ENCODE measurements at regions not wholly inside any gene's neighbourhood (a gene's known extent, or its start where the extent isn't known, plus 50 kb on each side); places are given as distances from the start of the nearest gene placed in this dataset.

DNA sequence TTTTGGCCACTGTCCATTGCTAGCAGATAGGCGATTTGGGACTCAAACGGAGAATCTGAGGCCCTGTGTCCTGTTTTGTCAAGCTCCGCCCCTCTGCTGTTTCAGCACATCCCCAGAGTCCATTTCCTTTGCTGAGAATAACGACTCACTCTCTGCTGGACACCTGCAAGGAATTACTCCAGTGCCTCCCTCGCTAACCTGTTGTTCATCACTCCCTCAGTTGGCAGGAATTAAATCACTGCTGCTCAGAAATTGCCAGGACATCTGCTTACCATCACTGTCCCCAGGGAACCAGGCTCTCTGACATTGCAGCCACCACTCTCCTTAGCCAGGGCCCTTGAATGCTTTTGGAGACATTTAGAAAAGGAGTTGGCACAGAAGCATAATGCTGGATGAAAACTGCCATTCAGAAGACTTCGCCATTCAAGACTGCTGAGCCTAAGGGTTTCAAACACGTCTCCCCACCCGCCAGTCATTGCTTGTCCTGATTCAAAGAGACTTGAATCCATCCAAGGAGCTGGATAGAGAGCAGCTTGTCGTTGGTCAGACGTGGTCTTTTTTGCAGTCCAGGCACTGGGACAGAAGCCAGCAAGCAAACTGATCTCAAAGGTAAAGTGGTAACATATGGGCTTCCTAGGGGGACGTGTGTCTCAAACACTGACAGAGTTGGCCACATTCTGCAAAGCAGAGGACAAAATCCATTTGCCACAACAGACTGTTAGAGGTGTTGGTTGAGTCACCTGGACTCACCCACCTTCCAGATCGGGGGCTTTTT is 155.3 kb downstream of the UXS1 start:
- no peaks in the 10 kb centered on the region for H3K36me3 Mint-ChIP-seq
- H3K4me3 Mint-ChIP-seq = no peak overlapping the region
- ATAC-seq (no peak; the same call in 1 of the 2 replicates), DNase-seq (ENCODE audit: low spot score) (no peak)
- no peak overlapping the region for H3K27ac Mint-ChIP-seq
- peaks cover 6% of the 10 kb centered on the region for H3K4me1 Mint-ChIP-seq
- TF ChIP-seq IRF2 (CRISPR knock-in tag; IDR thresholded peaks at IDR 0.05; ENCODE audit: borderline replicate concordance, low read depth) = no peak
- TF ChIP-seq MYBL2 (CRISPR knock-in tag; IDR thresholded peaks at IDR 0.05) = no peak
- no peak for TF ChIP-seq ELF4 (CRISPR knock-in tag; IDR thresholded peaks at IDR 0.05; ENCODE audit: low read depth)
- no peak for TF ChIP-seq ZNF138 (CRISPR knock-in tag; conservative IDR thresholded peaks at IDR 0.05)
- no peak for TF ChIP-seq MXD4 (CRISPR knock-in tag; IDR thresholded peaks at IDR 0.05; ENCODE audit: borderline replicate concordance)
- TF ChIP-seq, protein P1, sequence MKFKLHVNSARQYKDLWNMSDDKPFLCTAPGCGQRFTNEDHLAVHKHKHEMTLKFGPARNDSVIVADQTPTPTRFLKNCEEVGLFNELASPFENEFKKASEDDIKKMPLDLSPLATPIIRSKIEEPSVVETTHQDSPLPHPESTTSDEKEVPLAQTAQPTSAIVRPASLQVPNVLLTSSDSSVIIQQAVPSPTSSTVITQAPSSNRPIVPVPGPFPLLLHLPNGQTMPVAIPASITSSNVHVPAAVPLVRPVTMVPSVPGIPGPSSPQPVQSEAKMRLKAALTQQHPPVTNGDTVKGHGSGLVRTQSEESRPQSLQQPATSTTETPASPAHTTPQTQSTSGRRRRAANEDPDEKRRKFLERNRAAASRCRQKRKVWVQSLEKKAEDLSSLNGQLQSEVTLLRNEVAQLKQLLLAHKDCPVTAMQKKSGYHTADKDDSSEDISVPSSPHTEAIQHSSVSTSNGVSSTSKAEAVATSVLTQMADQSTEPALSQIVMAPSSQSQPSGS (CRISPR knock-in tag; IDR thresholded peaks at IDR 0.05; ENCODE audit: borderline replicate concordance, low read depth) = no peak
- TF ChIP-seq, protein P2, sequence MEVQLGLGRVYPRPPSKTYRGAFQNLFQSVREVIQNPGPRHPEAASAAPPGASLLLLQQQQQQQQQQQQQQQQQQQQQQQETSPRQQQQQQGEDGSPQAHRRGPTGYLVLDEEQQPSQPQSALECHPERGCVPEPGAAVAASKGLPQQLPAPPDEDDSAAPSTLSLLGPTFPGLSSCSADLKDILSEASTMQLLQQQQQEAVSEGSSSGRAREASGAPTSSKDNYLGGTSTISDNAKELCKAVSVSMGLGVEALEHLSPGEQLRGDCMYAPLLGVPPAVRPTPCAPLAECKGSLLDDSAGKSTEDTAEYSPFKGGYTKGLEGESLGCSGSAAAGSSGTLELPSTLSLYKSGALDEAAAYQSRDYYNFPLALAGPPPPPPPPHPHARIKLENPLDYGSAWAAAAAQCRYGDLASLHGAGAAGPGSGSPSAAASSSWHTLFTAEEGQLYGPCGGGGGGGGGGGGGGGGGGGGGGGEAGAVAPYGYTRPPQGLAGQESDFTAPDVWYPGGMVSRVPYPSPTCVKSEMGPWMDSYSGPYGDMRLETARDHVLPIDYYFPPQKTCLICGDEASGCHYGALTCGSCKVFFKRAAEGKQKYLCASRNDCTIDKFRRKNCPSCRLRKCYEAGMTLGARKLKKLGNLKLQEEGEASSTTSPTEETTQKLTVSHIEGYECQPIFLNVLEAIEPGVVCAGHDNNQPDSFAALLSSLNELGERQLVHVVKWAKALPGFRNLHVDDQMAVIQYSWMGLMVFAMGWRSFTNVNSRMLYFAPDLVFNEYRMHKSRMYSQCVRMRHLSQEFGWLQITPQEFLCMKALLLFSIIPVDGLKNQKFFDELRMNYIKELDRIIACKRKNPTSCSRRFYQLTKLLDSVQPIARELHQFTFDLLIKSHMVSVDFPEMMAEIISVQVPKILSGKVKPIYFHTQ (CRISPR knock-in tag; IDR thresholded peaks at IDR 0.05) = no peak
- no peak for TF ChIP-seq NR3C1 (CRISPR knock-in tag; conservative IDR thresholded peaks at IDR 0.05; ENCODE audit: low read depth)
- TF ChIP-seq SMAD3 (CRISPR knock-in tag; IDR thresholded peaks at IDR 0.05; ENCODE audit: borderline replicate concordance) = no peak
- TF ChIP-seq, protein P3, sequence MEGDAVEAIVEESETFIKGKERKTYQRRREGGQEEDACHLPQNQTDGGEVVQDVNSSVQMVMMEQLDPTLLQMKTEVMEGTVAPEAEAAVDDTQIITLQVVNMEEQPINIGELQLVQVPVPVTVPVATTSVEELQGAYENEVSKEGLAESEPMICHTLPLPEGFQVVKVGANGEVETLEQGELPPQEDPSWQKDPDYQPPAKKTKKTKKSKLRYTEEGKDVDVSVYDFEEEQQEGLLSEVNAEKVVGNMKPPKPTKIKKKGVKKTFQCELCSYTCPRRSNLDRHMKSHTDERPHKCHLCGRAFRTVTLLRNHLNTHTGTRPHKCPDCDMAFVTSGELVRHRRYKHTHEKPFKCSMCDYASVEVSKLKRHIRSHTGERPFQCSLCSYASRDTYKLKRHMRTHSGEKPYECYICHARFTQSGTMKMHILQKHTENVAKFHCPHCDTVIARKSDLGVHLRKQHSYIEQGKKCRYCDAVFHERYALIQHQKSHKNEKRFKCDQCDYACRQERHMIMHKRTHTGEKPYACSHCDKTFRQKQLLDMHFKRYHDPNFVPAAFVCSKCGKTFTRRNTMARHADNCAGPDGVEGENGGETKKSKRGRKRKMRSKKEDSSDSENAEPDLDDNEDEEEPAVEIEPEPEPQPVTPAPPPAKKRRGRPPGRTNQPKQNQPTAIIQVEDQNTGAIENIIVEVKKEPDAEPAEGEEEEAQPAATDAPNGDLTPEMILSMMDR (IDR thresholded peaks at IDR 0.05) = no peak
- no peak for TF ChIP-seq JAZF1 (CRISPR knock-in tag; IDR thresholded peaks at IDR 0.05)
- TF ChIP-seq, protein P4, sequence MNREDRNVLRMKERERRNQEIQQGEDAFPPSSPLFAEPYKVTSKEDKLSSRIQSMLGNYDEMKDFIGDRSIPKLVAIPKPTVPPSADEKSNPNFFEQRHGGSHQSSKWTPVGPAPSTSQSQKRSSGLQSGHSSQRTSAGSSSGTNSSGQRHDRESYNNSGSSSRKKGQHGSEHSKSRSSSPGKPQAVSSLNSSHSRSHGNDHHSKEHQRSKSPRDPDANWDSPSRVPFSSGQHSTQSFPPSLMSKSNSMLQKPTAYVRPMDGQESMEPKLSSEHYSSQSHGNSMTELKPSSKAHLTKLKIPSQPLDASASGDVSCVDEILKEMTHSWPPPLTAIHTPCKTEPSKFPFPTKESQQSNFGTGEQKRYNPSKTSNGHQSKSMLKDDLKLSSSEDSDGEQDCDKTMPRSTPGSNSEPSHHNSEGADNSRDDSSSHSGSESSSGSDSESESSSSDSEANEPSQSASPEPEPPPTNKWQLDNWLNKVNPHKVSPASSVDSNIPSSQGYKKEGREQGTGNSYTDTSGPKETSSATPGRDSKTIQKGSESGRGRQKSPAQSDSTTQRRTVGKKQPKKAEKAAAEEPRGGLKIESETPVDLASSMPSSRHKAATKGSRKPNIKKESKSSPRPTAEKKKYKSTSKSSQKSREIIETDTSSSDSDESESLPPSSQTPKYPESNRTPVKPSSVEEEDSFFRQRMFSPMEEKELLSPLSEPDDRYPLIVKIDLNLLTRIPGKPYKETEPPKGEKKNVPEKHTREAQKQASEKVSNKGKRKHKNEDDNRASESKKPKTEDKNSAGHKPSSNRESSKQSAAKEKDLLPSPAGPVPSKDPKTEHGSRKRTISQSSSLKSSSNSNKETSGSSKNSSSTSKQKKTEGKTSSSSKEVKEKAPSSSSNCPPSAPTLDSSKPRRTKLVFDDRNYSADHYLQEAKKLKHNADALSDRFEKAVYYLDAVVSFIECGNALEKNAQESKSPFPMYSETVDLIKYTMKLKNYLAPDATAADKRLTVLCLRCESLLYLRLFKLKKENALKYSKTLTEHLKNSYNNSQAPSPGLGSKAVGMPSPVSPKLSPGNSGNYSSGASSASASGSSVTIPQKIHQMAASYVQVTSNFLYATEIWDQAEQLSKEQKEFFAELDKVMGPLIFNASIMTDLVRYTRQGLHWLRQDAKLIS (CRISPR knock-in tag; IDR thresholded peaks at IDR 0.05; ENCODE audit: borderline replicate concordance) = no peak
- CTCF ChIA-PET = no interaction called here
- POLR2A ChIA-PET = no interaction called here
- peaks cover under 1% of the 10 kb centered on the region for H3K9me3 Mint-ChIP-seq
- no peaks in the 10 kb centered on the region for H3K27me3 Mint-ChIP-seq (ENCODE audit: low read depth)

DNA sequence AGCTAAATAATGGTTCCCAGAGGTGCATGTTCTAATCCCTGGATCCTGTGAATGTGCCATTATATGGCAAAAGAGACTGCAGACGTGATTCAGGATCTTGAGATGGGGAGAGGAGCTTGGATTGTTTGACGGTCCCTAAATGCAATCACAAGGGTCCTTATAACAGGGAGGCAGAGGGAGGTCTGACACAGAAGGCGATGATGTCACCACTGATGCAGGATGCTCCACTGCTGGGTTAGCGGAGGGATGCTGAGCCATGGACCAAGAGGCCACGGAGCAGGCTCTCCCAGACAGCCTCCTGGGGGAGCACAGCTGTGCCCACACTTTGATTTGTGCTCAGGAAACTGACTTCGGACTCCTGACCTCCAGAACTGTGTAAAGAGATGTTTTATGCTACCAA is 156.2 kb downstream of the UXS1 start:
- no peak overlapping the region for H3K27ac Mint-ChIP-seq
- ChIA-PET CTCF (interaction anchor here (1.0 kb wide), 1 partner anchor 22 kb away, joined by 3 read pairs; no protein-coding TSS in a partner anchor), POLR2A (no interaction called here)
- no peaks in the 10 kb centered on the region for H3K36me3 Mint-ChIP-seq
- H3K4me3 Mint-ChIP-seq = no peak overlapping the region
- ATAC-seq (no peak), DNase-seq (ENCODE audit: low spot score) (no peak)
- peaks cover 9% of the 10 kb centered on the region for H3K9me3 Mint-ChIP-seq
- H3K4me1 Mint-ChIP-seq = peaks cover 6% of the 10 kb centered on the region
- no peaks in the 10 kb centered on the region for H3K27me3 Mint-ChIP-seq (ENCODE audit: low read depth)
- TF ChIP-seq RORB (CRISPR knock-in tag; IDR thresholded peaks at IDR 0.05) = no peak
- TF ChIP-seq, protein P5, sequence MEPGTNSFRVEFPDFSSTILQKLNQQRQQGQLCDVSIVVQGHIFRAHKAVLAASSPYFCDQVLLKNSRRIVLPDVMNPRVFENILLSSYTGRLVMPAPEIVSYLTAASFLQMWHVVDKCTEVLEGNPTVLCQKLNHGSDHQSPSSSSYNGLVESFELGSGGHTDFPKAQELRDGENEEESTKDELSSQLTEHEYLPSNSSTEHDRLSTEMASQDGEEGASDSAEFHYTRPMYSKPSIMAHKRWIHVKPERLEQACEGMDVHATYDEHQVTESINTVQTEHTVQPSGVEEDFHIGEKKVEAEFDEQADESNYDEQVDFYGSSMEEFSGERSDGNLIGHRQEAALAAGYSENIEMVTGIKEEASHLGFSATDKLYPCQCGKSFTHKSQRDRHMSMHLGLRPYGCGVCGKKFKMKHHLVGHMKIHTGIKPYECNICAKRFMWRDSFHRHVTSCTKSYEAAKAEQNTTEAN (CRISPR knock-in tag; IDR thresholded peaks at IDR 0.05) = no peak
- TF ChIP-seq, protein P3 (IDR thresholded peaks at IDR 0.05) = no peak
- TF ChIP-seq, protein P6, sequence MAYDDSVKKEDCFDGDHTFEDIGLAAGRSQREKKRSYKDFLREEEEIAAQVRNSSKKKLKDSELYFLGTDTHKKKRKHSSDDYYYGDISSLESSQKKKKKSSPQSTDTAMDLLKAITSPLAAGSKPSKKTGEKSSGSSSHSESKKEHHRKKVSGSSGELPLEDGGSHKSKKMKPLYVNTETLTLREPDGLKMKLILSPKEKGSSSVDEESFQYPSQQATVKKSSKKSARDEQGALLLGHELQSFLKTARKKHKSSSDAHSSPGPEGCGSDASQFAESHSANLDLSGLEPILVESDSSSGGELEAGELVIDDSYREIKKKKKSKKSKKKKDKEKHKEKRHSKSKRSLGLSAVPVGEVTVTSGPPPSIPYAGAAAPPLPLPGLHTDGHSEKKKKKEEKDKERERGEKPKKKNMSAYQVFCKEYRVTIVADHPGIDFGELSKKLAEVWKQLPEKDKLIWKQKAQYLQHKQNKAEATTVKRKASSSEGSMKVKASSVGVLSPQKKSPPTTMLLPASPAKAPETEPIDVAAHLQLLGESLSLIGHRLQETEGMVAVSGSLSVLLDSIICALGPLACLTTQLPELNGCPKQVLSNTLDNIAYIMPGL (CRISPR knock-in tag; IDR thresholded peaks at IDR 0.05) = no peak
- no peak for TF ChIP-seq SMAD3 (CRISPR knock-in tag; IDR thresholded peaks at IDR 0.05; ENCODE audit: borderline replicate concordance)
- no peak for TF ChIP-seq NFATC4 (CRISPR knock-in tag; IDR thresholded peaks at IDR 0.05)
- no peak for TF ChIP-seq SMAD4 (CRISPR knock-in tag; IDR thresholded peaks at IDR 0.05)
- no peak for TF ChIP-seq GTF2I (CRISPR knock-in tag; conservative IDR thresholded peaks at IDR 0.05)
- TF ChIP-seq TCF7 (CRISPR knock-in tag; IDR thresholded peaks at IDR 0.05; ENCODE audit: low read depth) = no peak
